ENCODE measurements at regions not wholly inside any gene's neighbourhood (a gene's known extent, or its start where the extent isn't known, plus 50 kb on each side); places are given as distances from the start of the nearest gene placed in this dataset.

GRCh38 chr4:180925805-180926204 lies 1317.4 kb upstream of the TENM3 start:
- TF ChIP-seq CTCF (conservative IDR thresholded peaks at IDR 0.05; ENCODE audit: low read depth, low read length), result no peak
- TF ChIP-seq RCOR1 (IDR thresholded peaks at IDR 0.05; ENCODE audit: insufficient replicate concordance, low read length), result no peak
- no peak for TF ChIP-seq FOS (IDR thresholded peaks at IDR 0.05; ENCODE audit: low read depth, low read length)
- TF ChIP-seq CHD1 (IDR thresholded peaks at IDR 0.05; ENCODE audit: low read depth, low read length), result no peak
- TF ChIP-seq ELK1 (IDR thresholded peaks at IDR 0.05; ENCODE audit: borderline replicate concordance, low read depth, low read length), result no peak
- no peak for TF ChIP-seq USF2 (IDR thresholded peaks at IDR 0.05; ENCODE audit: low read depth, low read length)

Data from IMR-90 (cell line).